ENCODE measurements at regions not wholly inside any gene's neighbourhood (a gene's known extent, or its start where the extent isn't known, plus 50 kb on each side); places are given as distances from the start of the nearest gene placed in this dataset. TPM values are rescaled to one million over a fixed set of nuclear protein-coding genes. Genes with fewer than 3 reads are reported as not detected.

GRCh38 chr1:193306430-193306829 lies 120.0 kb upstream of the B3GALT2 start:
- H3F3A ChIP-seq (ENCODE audit: low read depth): no peaks in the 10 kb centered on the region
- H3K4me1 ChIP-seq: no peaks in the 10 kb centered on the region
- H3K27ac ChIP-seq: no peak overlapping the region
- no peak for DNase-seq (ENCODE audit: low spot score)
- Mint-ChIP-seq H3K9me3 (no peaks in the 10 kb centered on the region), H3K36me3 (no peaks in the 10 kb centered on the region), H3K27me3 (ENCODE audit: insufficient read depth, low read depth) (no peaks in the 10 kb centered on the region), H3K4me3 (no peak overlapping the region), H3K4me1 (no peaks in the 10 kb centered on the region), H3K27ac (no peak overlapping the region)
- H3K9me3 ChIP-seq (ENCODE audit: low read depth): no peaks in the 10 kb centered on the region
- no peak for TF ChIP-seq EZH2phosphoT487 (IDR thresholded peaks at IDR 0.05)
- TF ChIP-seq EZH2 (IDR thresholded peaks at IDR 0.05): no peak
- no peak for TF ChIP-seq CTCF (IDR thresholded peaks at IDR 0.05)
- no peak overlapping the region for H3K4me2 ChIP-seq
- no peaks in the 10 kb centered on the region for H3K36me3 ChIP-seq
- no peak overlapping the region for H3K4me3 ChIP-seq
- no peaks in the 10 kb centered on the region for H4K20me1 ChIP-seq (ENCODE audit: low read depth)
- H2AFZ ChIP-seq (replicated peaks): no peak overlapping the region
- no peaks in the 10 kb centered on the region for H3K79me2 ChIP-seq (ENCODE audit: low read depth)
- H3K9ac ChIP-seq: no peak overlapping the region
- H3K27me3 ChIP-seq: no peaks in the 10 kb centered on the region

Small RNAs in the stretch of these regions (small RNA-seq; reads per million reads assigned to genes)
- not detected for gene RNU6-983P

Data from neural progenitor cell (in vitro differentiated cells).